Fibroblast of villous mesenchyme (primary cell): ENCODE measurements at regions not wholly inside any gene's neighbourhood (a gene's known extent, or its start where the extent isn't known, plus 50 kb on each side); places are given as distances from the start of the nearest gene placed in this dataset.

ENCODE experiments used
- DNase-seq: peaks from one replicate; pipeline ENCODE4 v3.0.0-alpha.2; 2010; ENCODE audit warnings: low read depth
- H3K4me3 ChIP-seq: 2 replicates; pipeline ENCODE4 v1.5.1; 2011; ENCODE audit warnings: low read depth, mild to moderate bottlenecking, low read length
- TF ChIP-seq, protein P1 (sequence below): IDR thresholded peaks from 2 replicates; pipeline ENCODE4 v1.5.1; 2012; ENCODE audit warnings: low read depth, mild to moderate bottlenecking, low read length; ENCODE audit not compliant: insufficient read depth

DNA sequence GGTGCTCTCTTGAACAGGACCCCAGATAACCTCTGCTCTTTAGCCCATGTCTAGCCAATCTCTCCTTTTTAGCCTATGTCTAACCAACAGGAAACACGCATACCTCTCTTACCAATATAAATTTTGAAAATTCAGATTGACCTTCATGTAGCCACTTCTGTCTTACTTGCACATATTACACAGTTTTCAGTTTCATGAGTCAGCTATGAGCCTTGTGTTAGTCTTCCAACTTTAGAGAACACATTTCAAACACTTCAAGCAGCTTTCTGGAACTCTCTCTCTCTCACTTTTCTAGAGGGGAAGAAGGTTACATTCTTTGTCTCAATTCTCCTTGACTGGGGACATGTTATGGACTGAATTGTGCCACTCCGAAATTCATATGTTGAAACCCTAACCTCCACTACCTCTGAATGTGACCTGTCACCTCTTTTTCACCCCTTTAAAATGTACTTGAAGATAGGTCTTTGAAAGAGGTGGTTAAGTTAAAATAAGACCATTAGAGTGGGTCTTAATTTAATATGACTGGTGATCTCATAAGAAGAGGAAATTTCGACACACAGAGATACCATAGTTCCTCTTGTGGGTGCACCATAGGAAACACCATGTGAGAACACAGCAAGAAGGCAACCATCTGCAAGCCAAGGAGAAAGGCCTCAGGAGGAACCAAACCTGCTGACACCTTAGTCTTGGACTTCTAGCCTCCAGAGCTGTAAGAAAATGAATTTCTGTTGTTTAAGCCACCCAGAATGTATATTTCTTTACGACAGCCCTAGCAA, 480.3 kb upstream of the ALCAM start:
- DNase-seq, result no peak
- TF ChIP-seq, protein P1, sequence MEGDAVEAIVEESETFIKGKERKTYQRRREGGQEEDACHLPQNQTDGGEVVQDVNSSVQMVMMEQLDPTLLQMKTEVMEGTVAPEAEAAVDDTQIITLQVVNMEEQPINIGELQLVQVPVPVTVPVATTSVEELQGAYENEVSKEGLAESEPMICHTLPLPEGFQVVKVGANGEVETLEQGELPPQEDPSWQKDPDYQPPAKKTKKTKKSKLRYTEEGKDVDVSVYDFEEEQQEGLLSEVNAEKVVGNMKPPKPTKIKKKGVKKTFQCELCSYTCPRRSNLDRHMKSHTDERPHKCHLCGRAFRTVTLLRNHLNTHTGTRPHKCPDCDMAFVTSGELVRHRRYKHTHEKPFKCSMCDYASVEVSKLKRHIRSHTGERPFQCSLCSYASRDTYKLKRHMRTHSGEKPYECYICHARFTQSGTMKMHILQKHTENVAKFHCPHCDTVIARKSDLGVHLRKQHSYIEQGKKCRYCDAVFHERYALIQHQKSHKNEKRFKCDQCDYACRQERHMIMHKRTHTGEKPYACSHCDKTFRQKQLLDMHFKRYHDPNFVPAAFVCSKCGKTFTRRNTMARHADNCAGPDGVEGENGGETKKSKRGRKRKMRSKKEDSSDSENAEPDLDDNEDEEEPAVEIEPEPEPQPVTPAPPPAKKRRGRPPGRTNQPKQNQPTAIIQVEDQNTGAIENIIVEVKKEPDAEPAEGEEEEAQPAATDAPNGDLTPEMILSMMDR, result no peak
- H3K4me3 ChIP-seq, result no peak overlapping the region

DNA sequence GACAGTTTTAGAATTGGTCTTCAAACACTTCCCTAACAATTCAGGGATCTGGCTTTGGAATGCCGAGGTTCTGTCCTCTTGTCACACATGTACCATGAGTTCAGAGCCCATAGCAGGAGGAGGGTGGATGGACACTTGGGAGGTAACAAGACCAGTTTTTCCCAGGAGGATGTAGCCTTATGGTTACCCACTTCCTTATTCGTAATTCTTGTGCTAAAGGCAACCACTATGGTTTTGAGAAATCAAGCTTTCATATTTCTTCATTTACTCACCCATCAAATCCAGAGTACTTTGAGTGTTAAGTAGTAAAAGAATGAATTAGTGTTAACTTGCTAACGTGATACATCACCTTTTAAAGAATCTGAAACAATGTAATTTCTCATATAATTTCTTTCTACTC, 479.6 kb upstream of the ALCAM start:
- TF ChIP-seq, protein P1, result no peak
- no peak overlapping the region for H3K4me3 ChIP-seq
- DNase-seq, result no peak

DNA sequence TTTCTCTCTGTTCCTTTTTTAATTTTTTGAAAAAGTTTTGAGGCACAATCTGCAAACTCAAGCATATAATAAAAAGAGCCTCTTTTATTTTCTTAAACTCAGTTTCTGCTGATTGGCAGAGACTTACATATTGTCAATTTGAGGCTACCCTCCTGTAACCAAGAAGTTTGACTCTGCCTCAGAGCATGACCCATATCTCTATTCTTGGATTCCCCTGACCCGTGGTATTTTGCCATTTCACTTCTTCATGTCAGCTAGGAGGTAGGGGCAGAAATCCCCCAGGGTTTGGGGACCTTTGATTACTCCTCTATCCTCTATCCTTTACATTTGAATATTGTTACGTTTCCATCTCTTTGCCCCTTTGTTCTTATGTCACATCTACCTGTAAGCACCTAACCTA, 479.1 kb upstream of the ALCAM start:
- no peak for DNase-seq
- TF ChIP-seq, protein P1, result no peak
- H3K4me3 ChIP-seq, result no peak overlapping the region

DNA sequence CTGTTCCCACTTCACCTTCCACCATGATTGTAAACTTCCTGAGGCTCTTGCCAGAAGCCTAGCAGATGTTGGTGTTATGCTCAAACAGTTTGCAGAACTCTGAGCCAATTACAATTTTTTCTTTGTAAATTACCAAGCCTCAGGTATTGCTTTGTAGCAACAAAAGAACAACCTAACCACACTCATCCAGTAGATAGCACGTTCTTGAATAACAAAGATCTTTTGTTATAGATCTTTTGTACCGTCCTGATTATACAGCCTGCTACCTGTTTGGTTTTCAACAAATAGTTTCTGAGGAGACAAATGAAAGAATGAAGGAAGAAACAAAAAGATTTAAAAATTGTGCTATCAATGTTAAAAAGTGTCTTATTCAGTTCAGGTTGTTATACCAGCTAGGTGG, 474.7 kb upstream of the ALCAM start:
- TF ChIP-seq, protein P1, result no peak
- H3K4me3 ChIP-seq, result no peak overlapping the region
- DNase-seq, result no peak

DNA sequence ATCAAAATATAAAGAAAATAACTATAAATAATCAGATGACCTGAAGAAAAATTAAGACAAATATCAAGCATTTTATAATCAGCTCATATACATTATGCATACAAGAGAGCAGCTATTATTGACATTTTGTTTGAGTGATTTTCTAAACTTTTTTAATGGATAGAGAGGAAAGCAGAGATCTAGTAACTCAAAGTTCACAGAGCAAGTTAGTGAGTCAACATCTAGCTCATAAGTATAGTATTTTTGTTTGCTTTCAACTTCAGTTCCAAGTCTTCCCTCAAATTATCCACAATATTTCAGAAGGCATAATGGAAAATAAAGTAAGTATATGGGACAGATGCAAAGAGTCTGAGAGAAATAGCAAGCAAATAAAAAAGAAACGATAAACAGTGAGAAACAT, 470.1 kb upstream of the ALCAM start:
- no peak for DNase-seq
- TF ChIP-seq, protein P1, result no peak
- no peak overlapping the region for H3K4me3 ChIP-seq

DNA sequence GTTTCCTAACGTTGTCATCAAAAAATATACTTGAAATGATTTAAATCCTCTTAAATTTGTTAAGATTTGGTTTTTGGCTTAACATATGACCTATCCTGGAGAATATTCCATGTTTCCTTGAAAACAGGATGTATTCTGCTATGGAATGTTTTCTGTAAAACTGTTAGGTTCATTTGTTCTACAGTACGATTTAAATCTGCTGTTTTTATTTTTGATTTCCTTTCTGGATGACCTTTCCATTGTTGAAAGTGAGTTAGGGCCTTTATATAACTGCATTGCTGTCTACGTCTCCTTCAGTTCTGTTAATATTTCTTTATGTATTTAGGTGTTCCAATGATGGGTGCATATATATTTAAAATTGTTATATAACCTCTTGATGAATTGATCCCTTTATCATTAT, 465.3 kb upstream of the ALCAM start:
- DNase-seq, result no peak
- TF ChIP-seq, protein P1, result no peak
- H3K4me3 ChIP-seq, result no peak overlapping the region

DNA sequence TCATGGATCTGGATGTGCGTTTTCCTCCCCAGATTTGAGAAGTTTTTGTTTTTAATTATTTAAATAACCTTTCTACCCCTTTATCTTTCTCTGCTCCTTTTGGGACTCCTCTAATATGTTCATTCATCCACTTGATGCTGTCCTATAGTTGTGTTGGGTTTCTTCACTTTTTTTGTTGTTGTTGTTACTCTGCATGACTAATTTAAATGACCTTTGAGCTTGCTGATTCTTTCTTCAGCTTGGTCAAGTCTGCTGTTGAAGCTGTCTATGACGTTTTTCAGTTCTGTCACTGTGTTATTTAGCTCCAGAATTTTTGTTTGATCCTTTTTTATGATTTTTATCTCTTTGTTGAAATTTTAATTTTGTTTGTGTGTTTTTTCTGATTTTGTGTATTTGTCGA, 463.6 kb upstream of the ALCAM start:
- H3K4me3 ChIP-seq, result no peak overlapping the region
- DNase-seq, result no peak
- TF ChIP-seq, protein P1, result no peak
